HepG2 (cell line): ENCODE measurements at regions not wholly inside any gene's neighbourhood (a gene's known extent, or its start where the extent isn't known, plus 50 kb on each side); places are given as distances from the start of the nearest gene placed in this dataset.
A peak's percentile ranks its signal among the peaks of the same experiment; 100 is the strongest.
"Not testable (repeated sequence)": the region's sequence is repeated elsewhere in the genome, so short reads cannot be mapped to it uniquely, and the experiment has no call there.

Experiments used
- ATAC-seq: fragments of 200-7000 bp; cut with Tn5 transposase; 3 replicates; pipeline ENCODE4 v1.9.1; 2020; ENCODE audit warnings: mild to moderate bottlenecking, moderate library complexity
- BruUV-seq: library from RNA; stranded (reverse); fragments of 400-500 nt; replicated peaks from 2 replicates; lab custom pipeline; 2021; lab: Mats Ljungman, UMichigan
- CTCF ChIA-PET: fragments of 300-600 bp; formaldehyde crosslinking; extraction: SDS; loops from one replicate; lab custom pipeline; 2021; ENCODE audit warnings: low total read pairs, inconsistent platforms, low intra/inter-chr PET ratio; lab: Yijun Ruan, JAX
- POLR2A ChIA-PET: fragments of 350-600 bp; sonication (Branson Sonifier 250); formaldehyde crosslinking; loops from one replicate; lab custom pipeline; 2020; ENCODE audit warnings: antibody characterized with exemption, inconsistent platforms; lab: Yijun Ruan, JAX
- DNase-seq: peaks from one replicate; pipeline ENCODE4 v3.0.0-alpha.2; 2015; ENCODE audit warnings: low spot score
- FAIRE-seq: peaks from 3 replicates; lab custom pipeline; 2011; peaks lifted over from hg19 to GRCh38; lab: Jason Lieb, UNC
- H2AFZ ChIP-seq: one replicate; pipeline ENCODE4 v1.6.1; 2011; ENCODE audit warnings: low read length, inconsistent platforms
- H3K27ac ChIP-seq: fragments of 300-600 bp; 3 replicates; pipeline ENCODE4 v1.8.0; 2011; ENCODE audit warnings: mixed run types, mild to moderate bottlenecking, mixed read lengths, low read length, inconsistent platforms; ENCODE audit not compliant: insufficient read depth; ENCODE audit errors: extremely low read length
- H3K27me3 ChIP-seq, 2 experiments: fragments of 200-600 bp in 1 of 2; 2 replicates in 1 of 2; 3 replicates in 1 of 2; pipeline versions ENCODE4 v1.6.0 to v1.8.0; 2011; ENCODE audit warnings: low read length in 2 of 2, mild to moderate bottlenecking in 2 of 2, moderate library complexity in 2 of 2, inconsistent platforms in 1 of 2; ENCODE audit not compliant: insufficient read depth in 2 of 2, control insufficient read depth in 1 of 2
- H3K36me3 ChIP-seq, 2 experiments: fragments of 200-600 bp in 1 of 2; replicated peaks in 1 of 2; 2 replicates in 1 of 2; 3 replicates in 1 of 2; pipeline versions ENCODE4 v1.5.1 to v1.8.0; 2011; ENCODE audit warnings: low read length in 2 of 2, inconsistent platforms in 1 of 2; ENCODE audit not compliant: insufficient read depth in 2 of 2, control insufficient read depth in 1 of 2
- H3K4me1 ChIP-seq: 2 replicates; pipeline ENCODE4 v1.5.1; 2012; ENCODE audit warnings: low read length, inconsistent platforms; ENCODE audit not compliant: insufficient read depth
- H3K4me2 ChIP-seq: 2 replicates; pipeline ENCODE4 v1.6.0; 2011; ENCODE audit warnings: low read depth, low read length, inconsistent platforms
- H3K4me3 ChIP-seq, 3 experiments: fragments of 200-600 bp in 1 of 3; sonication (generic), shearing (Covaris generic) in 1 of 3; replicated peaks in 1 of 3; 2 replicates each; pipeline ENCODE4 v1.5.1; 2011 to 2016; ENCODE audit warnings: low read length in 3 of 3, inconsistent platforms in 2 of 3, low read depth in 2 of 3, mild to moderate bottlenecking in 2 of 3, control low read depth in 1 of 3, mixed read lengths in 1 of 3; ENCODE audit not compliant: insufficient read depth in 1 of 3
- H3K79me2 ChIP-seq: one replicate; pipeline ENCODE4 v1.6.1; 2011; ENCODE audit warnings: low read length, inconsistent platforms; ENCODE audit not compliant: insufficient read depth
- H3K9ac ChIP-seq: 2 replicates; pipeline ENCODE4 v1.6.0; 2011; ENCODE audit warnings: mild to moderate bottlenecking, low read depth, low read length, inconsistent platforms; ENCODE audit not compliant: insufficient read depth
- H3K9me3 ChIP-seq: 2 replicates; pipeline ENCODE4 v1.5.1; 2012; ENCODE audit warnings: mild to moderate bottlenecking, low read length
- H4K20me1 ChIP-seq: 2 replicates; pipeline ENCODE4 v1.6.0; 2011; ENCODE audit warnings: inconsistent platforms, mild to moderate bottlenecking, low read length, moderate library complexity; ENCODE audit not compliant: insufficient read depth
- CEBPB ChIP-seq: IDR thresholded peaks from 2 replicates; pipeline ENCODE4 v1.6.1; 2011; ENCODE audit warnings: low read depth, low read length, improper control_type of control experiment, borderline replicate concordance
- FIP1L1 ChIP-seq: fragments of 200-400 bp; formaldehyde crosslinking; IDR thresholded peaks from 2 replicates; pipeline ENCODE4 v1.6.1; 2018; ENCODE audit warnings: low read depth, mild to moderate bottlenecking, low read length, moderate library complexity, borderline replicate concordance; ENCODE audit not compliant: insufficient read depth
- PHF5A ChIP-seq: IDR thresholded peaks from one replicate; pipeline ENCODE4 v1.6.1; 2018; ENCODE audit warnings: low read depth, missing genetic modification reagents; ENCODE audit not compliant: unreplicated experiment
- ZNF329 ChIP-seq: sonication (generic); formaldehyde crosslinking; IDR thresholded peaks from 2 replicates; pipeline ENCODE4 v1.9.0; 2021; ENCODE audit warnings: low read depth, mild to moderate bottlenecking, missing genetic modification reagents
- ZNF451 ChIP-seq: sonication (generic); formaldehyde crosslinking; IDR thresholded peaks from 2 replicates; pipeline ENCODE4 v1.5.0; 2020; ENCODE audit warnings: mild to moderate bottlenecking, missing genetic modification reagents
- ZNF572 ChIP-seq: sonication (generic); formaldehyde crosslinking; IDR thresholded peaks from 2 replicates; pipeline ENCODE4 v1.5.1; 2020; ENCODE audit warnings: mild to moderate bottlenecking, missing genetic modification reagents
- WGBS: methylation state at CpG from one replicate; pipeline ENCODE4 v1.1.6; 2017; ENCODE audit warnings: low lambda C conversion rate; 5-methylcytosine and 5-hydroxymethylcytosine counted together
- in situ Hi-C: cut with HindIII; loops from 2 replicates; pipeline ENCODE4 v1.10.0; 2017; ENCODE audit warnings: low pct_unique_long_range_greater_than_20kb; ENCODE audit not compliant: extremely low pct_ligation_motif_present
- intact Hi-C: fragments of 100-400 bp; cut with micrococcal nuclease; formaldehyde crosslinking; loops from one replicate; pipeline ENCODE4 v1.10.0; 2022; ENCODE audit not compliant: unreplicated experiment

GRCh38 chr7:82506208-82506607, 62.6 kb upstream of the CACNA2D1 start (continued):
- TF ChIP-seq FIP1L1, result no peak
- no peak for TF ChIP-seq PHF5A
- TF ChIP-seq ZNF451 (CRISPR knock-in tag), result no peak

DNA sequence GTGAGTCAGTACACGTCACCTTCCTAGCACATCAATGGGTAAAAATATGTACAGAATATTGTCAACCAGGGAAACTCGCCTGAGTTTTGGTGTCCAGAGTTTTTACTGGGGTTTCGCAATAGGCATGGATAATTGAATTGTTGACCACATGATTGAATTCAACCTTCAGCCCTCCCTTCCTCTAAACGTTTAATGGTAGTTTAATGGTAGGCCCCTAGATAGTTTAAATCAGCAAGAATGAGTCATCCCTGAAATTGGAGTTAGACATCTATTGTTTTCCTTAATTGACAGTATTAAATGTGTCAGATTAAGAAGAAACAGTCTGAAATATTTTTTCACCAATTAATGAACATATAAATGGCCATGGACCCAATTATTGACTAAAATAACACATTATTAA, 57.8 kb upstream of the CACNA2D1 start:
- TF ChIP-seq CEBPB, result peak; percentile 63; the same call in 1 of the 2 replicates
- TF ChIP-seq ZNF572 (CRISPR knock-in tag), result no peak
- TF ChIP-seq ZNF329, result no peak
- no peak overlapping the region for H2AFZ ChIP-seq
- intact Hi-C loops, result no loop called here
- no peaks in the 10 kb centered on the region for H3K4me1 ChIP-seq
- H3K9me3 ChIP-seq, result no peaks in the 10 kb centered on the region
- H3K4me3 ChIP-seq, result no peak overlapping the region
- no peak for FAIRE-seq
- 22% methylated on average over 4 of the region's 4 CpGs for WGBS
- H3K27ac ChIP-seq, result no peak overlapping the region
- POLR2A ChIA-PET, result no interaction called here
- no peak for ATAC-seq
- H3K9ac ChIP-seq, result no peak overlapping the region
- CTCF ChIA-PET, result no interaction called here
- no peaks in the 10 kb centered on the region for H3K27me3 ChIP-seq
- in situ Hi-C loops, result no loop called here
- no TSS peak for BruUV-seq
- no peak overlapping the region for H3K4me2 ChIP-seq
- no peak for DNase-seq
- H4K20me1 ChIP-seq, result no peaks in the 10 kb centered on the region
- H3K79me2 ChIP-seq, result no peaks in the 10 kb centered on the region
- H3K36me3 ChIP-seq, result no peaks in the 10 kb centered on the region

DNA sequence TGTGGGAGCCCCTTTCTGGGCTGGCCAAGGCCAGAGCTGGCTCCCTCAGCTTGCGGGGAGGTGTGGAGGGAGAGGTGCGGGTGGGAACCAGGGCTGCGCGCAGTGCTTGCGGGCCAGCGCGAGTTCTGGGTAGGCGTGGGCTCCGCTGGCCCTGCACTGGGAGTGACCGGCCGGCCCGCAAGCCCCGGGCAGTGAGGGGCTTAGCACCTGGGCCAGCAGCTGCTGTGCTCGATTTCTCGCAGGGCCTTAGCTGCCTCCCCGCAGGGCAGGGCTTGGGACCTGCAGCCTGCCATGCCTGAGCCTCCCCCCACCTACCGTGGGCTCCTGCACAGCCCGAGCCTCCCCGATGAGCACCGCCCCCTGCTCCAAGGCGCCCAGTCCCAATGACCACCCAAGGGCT, 56.0 kb upstream of the CACNA2D1 start:
- H3K9me3 ChIP-seq, H3K36me3 ChIP-seq, H3K4me3 ChIP-seq, ATAC-seq, H3K27me3 ChIP-seq, H3K27ac ChIP-seq, FAIRE-seq, CTCF ChIA-PET, H3K4me1 ChIP-seq, H3K9ac ChIP-seq, H3K4me2 ChIP-seq, BruUV-seq, H2AFZ ChIP-seq, DNase-seq, H3K79me2 ChIP-seq, POLR2A ChIA-PET, in situ Hi-C loops, intact Hi-C loops, H4K20me1 ChIP-seq: not testable (repeated sequence)
- WGBS, result 100% methylated on average over 1 of the region's 21 CpGs
